HEK293 (cell line): ENCODE measurements at regions not wholly inside any gene's neighbourhood (a gene's known extent, or its start where the extent isn't known, plus 50 kb on each side); places are given as distances from the start of the nearest gene placed in this dataset.
A peak's percentile ranks its signal among the peaks of the same experiment; 100 is the strongest.

Experiments
- CTCF ChIA-PET: fragments of 350-600 bp; formaldehyde crosslinking; extraction: SDS; loops from one replicate; lab custom pipeline; 2021; ENCODE audit warnings: antibody characterized with exemption; lab: Yijun Ruan, JAX
- POLR2A ChIA-PET: fragments of 300-600 bp; formaldehyde crosslinking; extraction: SDS; loops from one replicate; lab custom pipeline; 2020; ENCODE audit warnings: antibody characterized with exemption, inconsistent platforms; lab: Yijun Ruan, JAX
- H3K27ac ChIP-seq: fragments of 200-500 bp; sonication (Bioruptor generic); 2 replicates; pipeline ENCODE4 v1.5.1; 2014; ENCODE audit warnings: low read depth, low read length, control low read depth, inconsistent platforms; ENCODE audit errors: extremely low read depth
- H3K36me3 ChIP-seq, 2 experiments: fragments of 200-500 bp in 1 of 2; sonication (Bioruptor generic) in 1 of 2; 1 replicate in 1 of 2; 2 replicates in 1 of 2; pipeline ENCODE4 v1.5.1; 2014 to 2017; ENCODE audit warnings: inconsistent platforms in 2 of 2, low read length in 2 of 2; ENCODE audit not compliant: control insufficient read depth in 2 of 2, insufficient read depth in 1 of 2
- H3K4me1 ChIP-seq: fragments of 200-500 bp; sonication (Bioruptor generic); 2 replicates; pipeline ENCODE4 v1.5.1; 2014; ENCODE audit warnings: mild to moderate bottlenecking, low read length, inconsistent platforms; ENCODE audit not compliant: control insufficient read depth, insufficient read depth
- H3K4me3 ChIP-seq: 2 replicates; pipeline ENCODE4 v1.5.1; 2011; ENCODE audit warnings: low read depth, mild to moderate bottlenecking, control low read depth, low read length, moderate library complexity
- H3K9me3 ChIP-seq: fragments of 200-500 bp; sonication (Bioruptor generic); 2 replicates; pipeline ENCODE4 v1.5.1; 2014; ENCODE audit warnings: low read depth, low read length, inconsistent platforms; ENCODE audit not compliant: control insufficient read depth, insufficient read depth
- GLI4 ChIP-seq: fragments of 450-650 bp; formaldehyde crosslinking; IDR thresholded peaks from 2 replicates; pipeline ENCODE4 v1.5.1; 2016; ENCODE audit warnings: missing biosample characterization, missing genetic modification characterization
- KLF16 ChIP-seq: fragments of 450-650 bp; formaldehyde crosslinking; IDR thresholded peaks from 2 replicates; pipeline ENCODE4 v1.5.1; 2017; ENCODE audit warnings: missing biosample characterization, missing genetic modification characterization
- OVOL3 ChIP-seq: fragments of 450-650 bp; formaldehyde crosslinking; IDR thresholded peaks from 2 replicates; pipeline ENCODE4 v1.5.1; 2016; ENCODE audit warnings: missing biosample characterization, missing genetic modification characterization
- REST ChIP-seq: fragments of 450-650 bp; formaldehyde crosslinking; IDR thresholded peaks from 2 replicates; pipeline ENCODE4 v1.5.1; 2016; ENCODE audit warnings: missing biosample characterization, missing genetic modification characterization
- SCRT2 ChIP-seq: fragments of 450-650 bp; formaldehyde crosslinking; IDR thresholded peaks from 2 replicates; pipeline ENCODE4 v1.5.1; 2016; ENCODE audit warnings: missing biosample characterization, missing genetic modification characterization
- TRIM28 ChIP-seq: IDR thresholded peaks from 2 replicates; pipeline ENCODE4 v1.6.1; 2011; ENCODE audit warnings: low read length, control low read depth, borderline replicate concordance
- ZBTB17 ChIP-seq: fragments of 450-650 bp; formaldehyde crosslinking; IDR thresholded peaks from 2 replicates; pipeline ENCODE4 v1.5.1; 2016; ENCODE audit warnings: missing biosample characterization, missing genetic modification characterization
- ZBTB7A ChIP-seq: fragments of 450-650 bp; formaldehyde crosslinking; IDR thresholded peaks from 2 replicates; pipeline ENCODE4 v1.5.1; 2016; ENCODE audit warnings: low read depth, missing biosample characterization, missing genetic modification characterization
- ZFP37 ChIP-seq: fragments of 450-650 bp; formaldehyde crosslinking; IDR thresholded peaks from 2 replicates; pipeline ENCODE4 v1.5.1; 2016; ENCODE audit warnings: missing biosample characterization, missing genetic modification characterization
- ZNF138 ChIP-seq: fragments of 450-650 bp; formaldehyde crosslinking; IDR thresholded peaks from 2 replicates; pipeline ENCODE4 v1.5.1; 2016; ENCODE audit warnings: missing biosample characterization, missing genetic modification characterization, borderline replicate concordance
- ZNF175 ChIP-seq: fragments of 450-650 bp; formaldehyde crosslinking; IDR thresholded peaks from 2 replicates; pipeline ENCODE4 v1.5.1; 2016; ENCODE audit warnings: missing biosample characterization, missing genetic modification characterization
- ZNF2 ChIP-seq: fragments of 450-650 bp; formaldehyde crosslinking; IDR thresholded peaks from 2 replicates; pipeline ENCODE4 v1.5.1; 2016; ENCODE audit warnings: missing biosample characterization, missing genetic modification characterization
- ZNF280C ChIP-seq: fragments of 450-650 bp; formaldehyde crosslinking; IDR thresholded peaks from 2 replicates; pipeline ENCODE4 v1.5.1; 2016; ENCODE audit warnings: missing biosample characterization, missing genetic modification characterization
- ZNF292 ChIP-seq: fragments of 450-650 bp; formaldehyde crosslinking; IDR thresholded peaks from 2 replicates; pipeline ENCODE4 v1.5.1; 2016; ENCODE audit warnings: low read depth, missing biosample characterization, missing genetic modification characterization, borderline replicate concordance
- ZNF311 ChIP-seq: fragments of 450-650 bp; formaldehyde crosslinking; IDR thresholded peaks from 2 replicates; pipeline ENCODE4 v1.5.1; 2017; ENCODE audit warnings: missing biosample characterization, missing genetic modification characterization, borderline replicate concordance
- ZNF433 ChIP-seq: fragments of 450-650 bp; formaldehyde crosslinking; IDR thresholded peaks from 2 replicates; pipeline ENCODE4 v1.5.1; 2016; ENCODE audit warnings: missing biosample characterization, missing genetic modification characterization, low read depth
- ZNF449 ChIP-seq: fragments of 450-650 bp; formaldehyde crosslinking; IDR thresholded peaks from 2 replicates; pipeline ENCODE4 v1.5.1; 2017; ENCODE audit warnings: missing biosample characterization, mild to moderate bottlenecking, missing genetic modification characterization, moderate library complexity
- ZNF510 ChIP-seq: fragments of 450-650 bp; formaldehyde crosslinking; IDR thresholded peaks from 2 replicates; pipeline ENCODE4 v1.5.1; 2018; ENCODE audit warnings: mild to moderate bottlenecking, missing genetic modification characterization, missing biosample characterization; ENCODE audit not compliant: insufficient replicate concordance
- ZNF530 ChIP-seq: fragments of 450-650 bp; formaldehyde crosslinking; IDR thresholded peaks from 2 replicates; pipeline ENCODE4 v1.5.1; 2016; ENCODE audit warnings: low read depth, missing biosample characterization, missing genetic modification characterization
- ZNF624 ChIP-seq: fragments of 450-650 bp; formaldehyde crosslinking; IDR thresholded peaks from 2 replicates; pipeline ENCODE4 v1.5.1; 2017; ENCODE audit warnings: missing biosample characterization, missing genetic modification characterization
- ZNF629 ChIP-seq: fragments of 450-650 bp; formaldehyde crosslinking; IDR thresholded peaks from 2 replicates; pipeline ENCODE4 v1.5.1; 2017; ENCODE audit warnings: missing biosample characterization, missing genetic modification characterization
- ZNF664 ChIP-seq: fragments of 450-650 bp; formaldehyde crosslinking; IDR thresholded peaks from 2 replicates; pipeline ENCODE4 v1.5.1; 2016; ENCODE audit warnings: missing biosample characterization, missing genetic modification characterization
- ZNF768 ChIP-seq: fragments of 450-650 bp; formaldehyde crosslinking; IDR thresholded peaks from 2 replicates; pipeline ENCODE4 v1.5.1; 2018; ENCODE audit warnings: missing biosample characterization, mild to moderate bottlenecking, missing genetic modification characterization
- ZSCAN18 ChIP-seq: fragments of 450-650 bp; formaldehyde crosslinking; IDR thresholded peaks from 2 replicates; pipeline ENCODE4 v1.5.1; 2016; ENCODE audit warnings: missing biosample characterization, missing genetic modification characterization

GRCh38 chr22:26921726-26922125 lies 264.3 kb downstream of the MIAT start (continued):
- TF ChIP-seq ZNF311 (tag by site-specific recombination): no peak
- no peak for TF ChIP-seq ZNF2
- TF ChIP-seq TRIM28: no peak
- TF ChIP-seq ZNF629 (tag by site-specific recombination): no peak
- no peak for TF ChIP-seq ZNF664 (tag by site-specific recombination)
- no peak for TF ChIP-seq ZNF624 (tag by site-specific recombination)
- no peak for TF ChIP-seq ZNF138 (tag by site-specific recombination)

- H3K4me3 ChIP-seq: no peak overlapping the region
- CTCF ChIA-PET: no interaction called here
- no peaks in the 10 kb centered on the region for H3K9me3 ChIP-seq
- H3K36me3 ChIP-seq: no peaks in the 10 kb centered on the region
- POLR2A ChIA-PET: no interaction called here
- H3K27ac ChIP-seq: no peak overlapping the region
- TF ChIP-seq REST (tag by site-specific recombination) (peak; percentile 94), ZNF510 (no peak)
- TF ChIP-seq, all 188 proteins: peak for 1
- H3K4me1 ChIP-seq: no peaks in the 10 kb centered on the region
These were observed 265.4 kb downstream of the MIAT start for GRCh38 chr22:26922806-26923205.

GRCh38 chr22:26923531-26923930 lies 266.1 kb downstream of the MIAT start:
- Histone ChIP-seq H3K4me3 (no peak overlapping the region), H3K9me3 (no peaks in the 10 kb centered on the region), H3K27ac (no peak overlapping the region), H3K36me3 (no peaks in the 10 kb centered on the region), H3K4me1 (no peaks in the 10 kb centered on the region)
- TF ChIP-seq SCRT2 (tag by site-specific recombination) (no peak), ZNF530 (no peak), KLF16 (tag by site-specific recombination) (no peak), ZSCAN18 (tag by site-specific recombination) (no peak), ZNF768 (tag by site-specific recombination) (no peak), GLI4 (tag by site-specific recombination) (no peak), ZBTB7A (tag by site-specific recombination) (no peak), ZNF433 (tag by site-specific recombination) (no peak), ZBTB17 (tag by site-specific recombination) (no peak)
- POLR2A ChIA-PET: no interaction called here
- CTCF ChIA-PET: no interaction called here

GRCh38 chr22:26927821-26928220 lies 270.4 kb downstream of the MIAT start:
- CTCF ChIA-PET: interaction anchor here (0.7 to 0.9 kb wide), 2 partner anchors 9 to 140 kb away, joined by 3 to 6 read pairs; no protein-coding TSS in a partner anchor
- POLR2A ChIA-PET: no interaction called here
- Histone ChIP-seq H3K4me3 (no peak overlapping the region), H3K4me1 (no peaks in the 10 kb centered on the region), H3K9me3 (no peaks in the 10 kb centered on the region), H3K27ac (no peak overlapping the region), H3K36me3 (no peaks in the 10 kb centered on the region)
- TF ChIP-seq ZNF768 (tag by site-specific recombination) (no peak), ZNF449 (tag by site-specific recombination) (no peak), ZFP37 (tag by site-specific recombination) (no peak), ZNF292 (tag by site-specific recombination) (no peak), ZNF280C (tag by site-specific recombination) (no peak), ZNF175 (tag by site-specific recombination) (no peak), OVOL3 (tag by site-specific recombination) (no peak)
